ENCODE measurements at regions not wholly inside any gene's neighbourhood (a gene's known extent, or its start where the extent isn't known, plus 50 kb on each side); places are given as distances from the start of the nearest gene placed in this dataset.

DNA sequence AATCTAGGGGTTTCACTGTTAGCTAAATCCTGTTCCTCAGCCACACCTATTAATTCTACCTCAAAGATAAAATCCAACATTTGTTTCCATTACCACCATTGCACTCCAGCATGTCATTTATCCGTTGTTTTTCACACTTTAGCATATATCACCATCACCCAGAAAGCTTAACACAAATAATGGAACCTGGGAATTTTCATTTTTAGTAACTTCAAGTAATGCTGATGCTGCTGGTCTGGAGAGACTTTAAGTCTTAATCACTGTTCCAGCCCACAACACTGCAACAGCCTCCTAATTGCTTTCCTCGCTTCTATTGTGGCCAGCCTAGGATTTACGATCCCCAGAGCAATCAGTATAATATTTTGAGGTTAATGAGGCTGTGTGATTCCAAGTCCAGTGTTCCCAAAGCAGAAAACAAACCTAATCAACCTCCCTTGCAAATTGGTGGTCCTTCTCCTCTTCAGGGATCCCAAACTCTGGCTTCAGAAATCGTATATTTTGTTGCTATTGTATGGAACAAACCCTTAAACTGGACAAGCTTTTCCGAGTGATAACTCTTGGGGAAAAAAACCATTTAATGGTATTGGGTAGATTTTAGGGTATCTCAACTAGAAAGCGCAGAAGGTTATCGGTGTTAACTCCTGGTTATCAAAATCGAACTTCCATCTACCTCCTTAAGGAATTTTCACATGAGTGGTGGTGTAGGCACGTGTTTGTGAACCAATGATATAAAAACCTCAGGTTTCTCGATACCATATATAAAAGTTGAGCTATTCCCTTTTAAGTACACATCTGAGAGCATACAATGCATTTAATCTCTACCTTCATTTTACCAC is 50.0 kb upstream of the BOLA1 start:
- TF ChIP-seq, protein P1, sequence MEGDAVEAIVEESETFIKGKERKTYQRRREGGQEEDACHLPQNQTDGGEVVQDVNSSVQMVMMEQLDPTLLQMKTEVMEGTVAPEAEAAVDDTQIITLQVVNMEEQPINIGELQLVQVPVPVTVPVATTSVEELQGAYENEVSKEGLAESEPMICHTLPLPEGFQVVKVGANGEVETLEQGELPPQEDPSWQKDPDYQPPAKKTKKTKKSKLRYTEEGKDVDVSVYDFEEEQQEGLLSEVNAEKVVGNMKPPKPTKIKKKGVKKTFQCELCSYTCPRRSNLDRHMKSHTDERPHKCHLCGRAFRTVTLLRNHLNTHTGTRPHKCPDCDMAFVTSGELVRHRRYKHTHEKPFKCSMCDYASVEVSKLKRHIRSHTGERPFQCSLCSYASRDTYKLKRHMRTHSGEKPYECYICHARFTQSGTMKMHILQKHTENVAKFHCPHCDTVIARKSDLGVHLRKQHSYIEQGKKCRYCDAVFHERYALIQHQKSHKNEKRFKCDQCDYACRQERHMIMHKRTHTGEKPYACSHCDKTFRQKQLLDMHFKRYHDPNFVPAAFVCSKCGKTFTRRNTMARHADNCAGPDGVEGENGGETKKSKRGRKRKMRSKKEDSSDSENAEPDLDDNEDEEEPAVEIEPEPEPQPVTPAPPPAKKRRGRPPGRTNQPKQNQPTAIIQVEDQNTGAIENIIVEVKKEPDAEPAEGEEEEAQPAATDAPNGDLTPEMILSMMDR (IDR thresholded peaks at IDR 0.05), result no peak
- TF ChIP-seq POLR2A (IDR thresholded peaks at IDR 0.05) (no peak), EP300 (IDR thresholded peaks at IDR 0.05) (no peak)
